HFFc6 (cell line): ENCODE measurements at regions not wholly inside any gene's neighbourhood (a gene's known extent, or its start where the extent isn't known, plus 50 kb on each side); places are given as distances from the start of the nearest gene placed in this dataset.
"Not testable (repeated sequence)": the region's sequence is repeated elsewhere in the genome, so short reads cannot be mapped to it uniquely, and the experiment has no call there.

Source experiments
- DNase-seq: peaks from one replicate; pipeline ENCODE4 v3.0.0-alpha.2; 2018
- H3K27ac Mint-ChIP-seq: 2 replicates; pipeline ENCODE4 v1.8.0; 2020; ENCODE audit warnings: mild to moderate bottlenecking, mixed read lengths
- H3K27me3 Mint-ChIP-seq: 2 replicates; pipeline ENCODE4 v1.8.0; 2021; ENCODE audit warnings: mild to moderate bottlenecking, moderate library complexity, mixed read lengths; ENCODE audit not compliant: insufficient read depth
- H3K36me3 Mint-ChIP-seq: 2 replicates; pipeline ENCODE4 v1.8.0; 2021; ENCODE audit warnings: low read depth, mixed read lengths
- H3K4me1 Mint-ChIP-seq: 2 replicates; pipeline ENCODE4 v1.8.0; 2020; ENCODE audit warnings: low read depth, mixed read lengths
- H3K4me3 Mint-ChIP-seq: 2 replicates; pipeline ENCODE4 v1.8.0; 2020; ENCODE audit warnings: mild to moderate bottlenecking, moderate library complexity, mixed read lengths
- H3K9me3 Mint-ChIP-seq: 2 replicates; pipeline ENCODE4 v1.8.0; 2020; ENCODE audit warnings: mild to moderate bottlenecking, mixed read lengths
- CTCF ChIP-seq: fragments of 200-600 bp; sonication (generic); IDR thresholded peaks from 2 replicates; pipeline ENCODE4 v1.5.0; 2021; ENCODE audit warnings: antibody characterized with exemption, mild to moderate bottlenecking

GRCh38 chr1:113201560-113201959 lies 128.6 kb downstream of the LRIG2 start:
- Mint-ChIP-seq H3K4me1 (no peaks in the 10 kb centered on the region), H3K27ac (no peak overlapping the region), H3K36me3 (no peaks in the 10 kb centered on the region), H3K9me3 (no peaks in the 10 kb centered on the region), H3K27me3 (peaks cover 30% of the 10 kb centered on the region), H3K4me3 (no peak overlapping the region)
- no peak for DNase-seq
- no peak for TF ChIP-seq CTCF

- TF ChIP-seq CTCF = no peak
- Mint-ChIP-seq H3K27me3 (peaks cover 25% of the 10 kb centered on the region), H3K36me3 (no peaks in the 10 kb centered on the region), H3K4me1 (no peaks in the 10 kb centered on the region), H3K27ac (no peak overlapping the region), H3K9me3 (no peaks in the 10 kb centered on the region), H3K4me3 (no peak overlapping the region)
- DNase-seq = no peak
Measured at GRCh38 chr1:113205980-113206766, 133.2 kb downstream of the LRIG2 start.

GRCh38 chr1:113207019-113207418 lies 134.0 kb downstream of the LRIG2 start:
- H3K9me3 Mint-ChIP-seq = no peaks in the 10 kb centered on the region
- H3K4me3 Mint-ChIP-seq = no peak overlapping the region
- TF ChIP-seq CTCF = no peak
- H3K27ac Mint-ChIP-seq = no peak overlapping the region
- no peak for DNase-seq
- no peaks in the 10 kb centered on the region for H3K36me3 Mint-ChIP-seq
- H3K27me3 Mint-ChIP-seq = peaks cover 28% of the 10 kb centered on the region
- no peaks in the 10 kb centered on the region for H3K4me1 Mint-ChIP-seq

GRCh38 chr1:113207457-113207856 lies 134.5 kb downstream of the LRIG2 start:
- no peak overlapping the region for H3K27ac Mint-ChIP-seq
- H3K4me1 Mint-ChIP-seq = no peaks in the 10 kb centered on the region
- H3K27me3 Mint-ChIP-seq = peaks cover 28% of the 10 kb centered on the region
- TF ChIP-seq CTCF = no peak
- no peaks in the 10 kb centered on the region for H3K36me3 Mint-ChIP-seq
- H3K9me3 Mint-ChIP-seq = no peaks in the 10 kb centered on the region
- no peak for DNase-seq
- no peak overlapping the region for H3K4me3 Mint-ChIP-seq

- not testable (repeated sequence) for H3K27ac Mint-ChIP-seq, H3K9me3 Mint-ChIP-seq, H3K4me1 Mint-ChIP-seq, H3K36me3 Mint-ChIP-seq, DNase-seq, H3K4me3 Mint-ChIP-seq
- H3K27me3 Mint-ChIP-seq = peaks cover 32% of the 10 kb centered on the region
Measured at GRCh38 chr1:113208425-113208824, 135.4 kb downstream of the LRIG2 start.

- H3K27ac Mint-ChIP-seq = no peak overlapping the region
- TF ChIP-seq CTCF = no peak
- no peak for DNase-seq
- no peak overlapping the region for H3K4me3 Mint-ChIP-seq
- peaks cover 43% of the 10 kb centered on the region for H3K27me3 Mint-ChIP-seq
- peaks cover 5% of the 10 kb centered on the region; the same call in 1 of the 2 replicates for H3K9me3 Mint-ChIP-seq
- no peaks in the 10 kb centered on the region for H3K4me1 Mint-ChIP-seq
- no peaks in the 10 kb centered on the region for H3K36me3 Mint-ChIP-seq
Measured at GRCh38 chr1:113210248-113210647, 137.2 kb downstream of the LRIG2 start.
